ENCODE measurements at regions not wholly inside any gene's neighbourhood (a gene's known extent, or its start where the extent isn't known, plus 50 kb on each side); places are given as distances from the start of the nearest gene placed in this dataset.
A peak's percentile ranks its signal among the peaks of the same experiment; 100 is the strongest.

DNA sequence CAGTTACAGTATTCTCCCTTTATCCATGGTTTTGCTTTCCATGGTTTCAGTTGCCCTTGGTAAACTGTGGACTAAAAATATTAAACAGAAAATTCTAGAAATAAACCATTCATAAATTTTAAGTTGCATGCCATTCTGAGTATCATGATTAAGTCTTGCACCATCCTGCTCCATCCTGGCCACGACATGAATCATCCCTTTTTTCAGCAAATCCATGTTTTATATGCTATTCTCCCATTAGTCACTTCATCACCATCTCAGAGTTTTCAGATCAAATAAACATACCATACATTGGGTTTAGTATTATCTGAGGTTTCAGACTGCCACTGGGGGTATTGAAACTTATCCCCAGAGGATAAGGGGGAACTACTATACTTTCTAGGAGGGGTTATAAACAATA, 234.4 kb upstream of the ATP10B start:
- Histone ChIP-seq H3K27ac (peak overlapping the region; percentile 29), H3K4me2 (ENCODE audit: unreplicated experiment) (peak overlapping the region; percentile 75), H3K9ac (no peak overlapping the region), H3K4me3 (peak overlapping the region; percentile 47), H3K36me3 (ENCODE audit: low read depth) (no peaks in the 10 kb centered on the region), H3K27me3 (replicated peaks; ENCODE audit: insufficient read depth) (no peaks in the 10 kb centered on the region), H3K4me1 (ENCODE audit: insufficient read depth) (peaks cover 16% of the 10 kb centered on the region), H3K79me2 (ENCODE audit: insufficient read depth) (no peaks in the 10 kb centered on the region), H3F3A (ENCODE audit: insufficient read depth) (peaks cover 15% of the 10 kb centered on the region), H3K9me3 (ENCODE audit: low read depth) (no peaks in the 10 kb centered on the region), H2AFZ (peak overlapping the region; percentile 19; the same call in 1 of the 2 replicates), H4K20me1 (ENCODE audit: insufficient read depth) (no peaks in the 10 kb centered on the region), H3K9me2 (ENCODE audit: insufficient read depth) (no peaks in the 10 kb centered on the region)
- no peak for TF ChIP-seq EZH2 (IDR thresholded peaks at IDR 0.05; ENCODE audit: insufficient read depth, poor library complexity, severe bottlenecking)
- TF ChIP-seq EZH2phosphoT487 (IDR thresholded peaks at IDR 0.05; ENCODE audit: insufficient read depth, low read depth), result 0 out of 2 replicates have a peak, but pooled peaks have one; percentile 65
- WGBS, 2 experiments (ENCODE audit: low coverage in 1 of 2, low lambda C conversion rate in 2 of 2, missing lambda C conversion rate in 2 of 2), result 0% methylated on average over 1 of the region's 1 CpG
- in situ Hi-C loops (cut with MboI), result no loop called here
- DNase-seq, result peak; percentile 87

DNA sequence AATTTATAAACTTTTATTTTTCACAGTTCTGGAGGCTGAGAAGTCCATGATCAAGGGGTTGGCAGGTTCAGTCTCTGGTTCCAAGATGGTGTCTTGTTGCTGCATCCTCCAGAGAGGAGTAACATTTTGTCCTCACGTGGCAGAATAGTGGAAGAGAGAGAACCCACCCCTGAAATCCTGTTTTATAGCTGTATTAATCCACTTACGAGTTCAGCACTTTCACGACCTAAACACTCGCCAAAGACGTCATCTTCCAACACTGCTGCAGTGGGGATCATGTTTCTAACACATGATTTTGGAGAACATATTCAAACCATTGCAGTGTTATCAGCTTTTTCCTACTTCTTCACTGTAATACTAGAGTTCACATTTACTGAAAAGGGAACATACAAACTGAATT, 233.0 kb upstream of the ATP10B start:
- Histone ChIP-seq H3K27ac (no peak overlapping the region), H4K20me1 (ENCODE audit: insufficient read depth) (no peaks in the 10 kb centered on the region), H3K79me2 (ENCODE audit: insufficient read depth) (no peaks in the 10 kb centered on the region), H3K9ac (no peak overlapping the region), H3K9me3 (ENCODE audit: low read depth) (no peaks in the 10 kb centered on the region), H3K27me3 (replicated peaks; ENCODE audit: insufficient read depth) (no peaks in the 10 kb centered on the region), H2AFZ (no peak overlapping the region), H3K9me2 (ENCODE audit: insufficient read depth) (no peaks in the 10 kb centered on the region), H3F3A (ENCODE audit: insufficient read depth) (peaks cover 15% of the 10 kb centered on the region), H3K4me1 (ENCODE audit: insufficient read depth) (peaks cover 16% of the 10 kb centered on the region), H3K36me3 (ENCODE audit: low read depth) (no peaks in the 10 kb centered on the region), H3K4me3 (no peak overlapping the region), H3K4me2 (ENCODE audit: unreplicated experiment) (no peak overlapping the region)
- in situ Hi-C loops (cut with MboI), result no loop called here
- TF ChIP-seq EZH2 (IDR thresholded peaks at IDR 0.05; ENCODE audit: insufficient read depth, poor library complexity, severe bottlenecking), result no peak
- no peak for TF ChIP-seq EZH2phosphoT487 (IDR thresholded peaks at IDR 0.05; ENCODE audit: insufficient read depth, low read depth)
- DNase-seq, result no peak
- 37 to 40% methylated on average over 5 of the region's 5 CpGs for WGBS, 2 experiments (ENCODE audit: low coverage in 1 of 2, low lambda C conversion rate in 2 of 2, missing lambda C conversion rate in 2 of 2)

DNA sequence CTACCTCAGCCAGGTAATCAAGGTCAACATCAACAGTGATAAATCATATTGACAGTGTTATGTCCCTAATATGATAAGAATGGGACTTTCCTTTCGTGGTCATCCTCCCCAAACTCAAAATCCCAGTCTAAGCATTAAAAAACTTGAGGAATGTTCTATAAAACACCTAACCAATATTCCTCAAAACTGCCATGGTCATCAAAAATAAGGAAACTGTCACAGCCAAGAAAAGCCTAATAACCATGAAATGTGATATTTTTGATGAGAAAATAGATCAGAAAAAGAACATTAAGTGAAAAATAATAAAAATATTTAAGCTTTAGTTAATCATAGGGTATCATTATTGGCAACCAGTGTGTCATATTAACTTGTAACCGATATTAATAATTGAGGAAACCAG, 232.1 kb upstream of the ATP10B start:
- H3K79me2 ChIP-seq (ENCODE audit: insufficient read depth), result no peaks in the 10 kb centered on the region
- H3K9me2 ChIP-seq (ENCODE audit: insufficient read depth), result no peaks in the 10 kb centered on the region
- H4K20me1 ChIP-seq (ENCODE audit: insufficient read depth), result no peaks in the 10 kb centered on the region
- peaks cover 16% of the 10 kb centered on the region for H3K4me1 ChIP-seq (ENCODE audit: insufficient read depth)
- no peak overlapping the region for H3K9ac ChIP-seq
- H3K9me3 ChIP-seq (ENCODE audit: low read depth), result no peaks in the 10 kb centered on the region
- no peak overlapping the region for H3K4me2 ChIP-seq (ENCODE audit: unreplicated experiment)
- in situ Hi-C loops (cut with MboI), result no loop called here
- H3K27me3 ChIP-seq (replicated peaks; ENCODE audit: insufficient read depth), result 0 out of 2 replicates have a peak, but pooled peaks cover 7% of the 10 kb centered on the region
- WGBS, 2 experiments (ENCODE audit: low coverage in 1 of 2, low lambda C conversion rate in 2 of 2, missing lambda C conversion rate in 2 of 2), result 56% methylated on average over 2 of the region's 2 CpGs
- no peak for DNase-seq
- no peak overlapping the region for H3K4me3 ChIP-seq
- H3F3A ChIP-seq (ENCODE audit: insufficient read depth), result peaks cover 15% of the 10 kb centered on the region
- no peak overlapping the region for H3K27ac ChIP-seq
- H2AFZ ChIP-seq, result no peak overlapping the region
- TF ChIP-seq EZH2 (IDR thresholded peaks at IDR 0.05; ENCODE audit: insufficient read depth, poor library complexity, severe bottlenecking), result no peak
- no peak for TF ChIP-seq EZH2phosphoT487 (IDR thresholded peaks at IDR 0.05; ENCODE audit: insufficient read depth, low read depth)
- no peaks in the 10 kb centered on the region for H3K36me3 ChIP-seq (ENCODE audit: low read depth)

DNA sequence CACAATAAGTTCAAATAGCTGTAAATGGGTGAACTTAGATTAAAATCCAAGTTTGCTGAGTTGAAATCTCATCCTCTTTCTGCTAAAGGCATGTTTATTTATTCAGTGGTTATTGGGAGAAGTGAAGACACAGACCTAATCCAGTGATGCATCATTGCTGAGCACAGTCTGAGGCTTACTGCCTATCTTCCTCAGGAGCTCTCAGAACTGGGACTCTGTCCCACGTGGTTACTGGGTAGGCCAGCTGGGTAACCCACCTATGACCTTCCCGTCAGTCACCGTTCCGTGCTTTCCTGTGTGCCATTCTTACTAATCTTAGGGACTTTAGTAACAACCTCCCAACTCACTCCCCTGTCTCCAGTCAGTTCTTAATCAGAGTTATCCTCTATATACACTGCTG, 226.8 kb upstream of the ATP10B start:
- WGBS, 2 experiments (ENCODE audit: low coverage in 1 of 2, low lambda C conversion rate in 2 of 2, missing lambda C conversion rate in 2 of 2), result 63 to 68% methylated on average over 4 of the region's 4 CpGs
- Histone ChIP-seq H3K4me2 (ENCODE audit: unreplicated experiment) (no peak overlapping the region), H4K20me1 (ENCODE audit: insufficient read depth) (no peaks in the 10 kb centered on the region), H3K79me2 (ENCODE audit: insufficient read depth) (no peaks in the 10 kb centered on the region), H3K27ac (no peak overlapping the region), H3K36me3 (ENCODE audit: low read depth) (no peaks in the 10 kb centered on the region), H3K9ac (no peak overlapping the region), H3K27me3 (replicated peaks; ENCODE audit: insufficient read depth) (peaks cover 17% of the 10 kb centered on the region; the same call in 1 of the 2 replicates), H3K9me3 (ENCODE audit: low read depth) (no peaks in the 10 kb centered on the region), H3K4me1 (ENCODE audit: insufficient read depth) (no peaks in the 10 kb centered on the region), H3K4me3 (no peak overlapping the region), H3F3A (ENCODE audit: insufficient read depth) (no peaks in the 10 kb centered on the region), H2AFZ (no peak overlapping the region), H3K9me2 (ENCODE audit: insufficient read depth) (no peaks in the 10 kb centered on the region)
- no peak for TF ChIP-seq EZH2 (IDR thresholded peaks at IDR 0.05; ENCODE audit: insufficient read depth, poor library complexity, severe bottlenecking)
- no peak for TF ChIP-seq EZH2phosphoT487 (IDR thresholded peaks at IDR 0.05; ENCODE audit: insufficient read depth, low read depth)
- DNase-seq, result no peak
- in situ Hi-C loops (cut with MboI), result no loop called here

All from GM23248 (cell line).